ENCODE measurements at regions not wholly inside any gene's neighbourhood (a gene's known extent, or its start where the extent isn't known, plus 50 kb on each side); places are given as distances from the start of the nearest gene placed in this dataset.

- TF ChIP-seq CTCF (optimal IDR thresholded peaks at IDR 0.05 in 1 of 3, IDR thresholded peaks at IDR 0.05 in 1 of 3, conservative IDR thresholded peaks at IDR 0.05 in 1 of 3; ENCODE audit: extremely low read depth in 1 of 3, insufficient read depth in 2 of 3, low read length in 3 of 3) (no peak), EZH2 (IDR thresholded peaks at IDR 0.05; ENCODE audit: low read length) (no peak)
Measured at GRCh38 chr3:70426071-70426470, 113.6 kb upstream of the MDFIC2 start.
